ENCODE measurements at regions not wholly inside any gene's neighbourhood (a gene's known extent, or its start where the extent isn't known, plus 50 kb on each side); places are given as distances from the start of the nearest gene placed in this dataset.

DNA sequence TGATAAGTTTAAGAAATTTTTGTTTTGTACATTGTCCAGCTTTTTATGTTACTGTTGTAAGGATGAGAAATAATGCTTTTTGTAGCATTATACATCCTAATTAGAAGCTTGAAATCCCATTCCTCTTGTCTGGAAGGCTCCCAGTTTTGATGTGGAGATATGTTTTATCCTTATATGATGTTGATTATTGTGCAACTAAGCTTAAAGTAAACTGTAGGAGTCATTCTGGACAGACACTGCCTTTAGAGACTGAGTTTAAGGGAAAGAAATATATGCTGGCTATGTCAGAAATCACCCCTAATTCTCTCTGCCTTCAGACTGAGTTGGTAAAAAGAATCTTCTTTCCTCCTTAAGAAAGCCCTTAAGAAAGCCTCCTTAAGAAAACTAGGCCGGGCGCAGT, 670.4 kb downstream of the ZPLD1 start:
- WGBS, 2 donors: 76 to 81% methylated on average over 2 of the region's 2 CpGs
- H3K27me3 ChIP-seq: no peaks in the 10 kb centered on the region
- no peak for DNase-seq
- H3K36me3 ChIP-seq: no peaks in the 10 kb centered on the region
- H3K9me3 ChIP-seq: no peaks in the 10 kb centered on the region
- intact Hi-C loops (cut with DNase I): no loop called here
- H3K27ac ChIP-seq: no peak overlapping the region
- H3K4me3 ChIP-seq: no peak overlapping the region
- no peak for TF ChIP-seq CTCF (IDR thresholded peaks at IDR 0.05)
- no peak for TF ChIP-seq POLR2A (IDR thresholded peaks at IDR 0.05)
- no peaks in the 10 kb centered on the region for H3K4me1 ChIP-seq

DNA sequence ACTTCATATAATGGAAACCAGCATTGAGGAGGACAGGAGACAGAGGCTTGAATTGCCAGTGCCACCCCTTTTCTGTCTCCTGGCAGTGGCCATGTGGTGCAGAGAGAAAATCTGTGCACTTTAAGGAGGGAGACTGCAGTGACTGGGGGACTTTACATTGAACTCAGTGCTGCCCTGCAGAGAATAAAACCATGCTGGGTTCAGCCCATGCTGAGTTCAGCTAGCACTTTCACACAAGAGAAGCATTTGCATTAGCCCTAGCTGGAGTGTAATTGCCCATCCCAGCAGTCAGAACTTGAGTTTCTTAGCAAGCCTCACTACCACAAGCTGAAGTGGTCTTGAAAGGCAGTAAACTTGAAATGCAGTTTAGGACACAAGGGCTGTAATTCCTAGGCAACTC, 677.5 kb downstream of the ZPLD1 start:
- intact Hi-C loops (cut with DNase I): no loop called here
- DNase-seq: no peak
- TF ChIP-seq POLR2A (IDR thresholded peaks at IDR 0.05) (no peak), CTCF (IDR thresholded peaks at IDR 0.05) (no peak)
- Histone ChIP-seq H3K27me3 (no peaks in the 10 kb centered on the region), H3K4me1 (no peaks in the 10 kb centered on the region), H3K27ac (no peak overlapping the region), H3K36me3 (no peaks in the 10 kb centered on the region), H3K9me3 (no peaks in the 10 kb centered on the region), H3K4me3 (no peak overlapping the region)

DNA sequence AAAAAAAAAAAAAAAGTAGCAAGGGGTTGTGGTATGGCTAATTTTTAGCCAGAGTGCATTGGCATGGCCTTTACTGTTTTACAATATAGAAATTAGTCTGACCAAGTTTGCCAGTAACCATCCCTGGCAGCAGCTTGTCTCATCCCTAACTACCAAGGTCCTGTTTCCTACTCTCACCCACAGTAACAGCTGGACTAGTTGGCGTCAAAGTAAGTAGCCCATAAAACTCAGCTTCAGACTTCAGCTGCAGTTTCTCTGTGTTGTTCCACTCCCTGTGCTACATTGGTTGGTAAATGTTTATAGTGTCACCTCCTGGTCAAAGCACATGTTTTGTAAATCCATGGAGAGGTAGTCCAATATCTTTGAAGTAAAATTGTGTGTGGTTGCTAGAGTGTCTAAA, 691.3 kb downstream of the ZPLD1 start:
- intact Hi-C loops (cut with DNase I): no loop called here
- Histone ChIP-seq H3K27ac (no peak overlapping the region), H3K36me3 (no peaks in the 10 kb centered on the region), H3K4me3 (no peak overlapping the region), H3K27me3 (no peaks in the 10 kb centered on the region), H3K9me3 (no peaks in the 10 kb centered on the region), H3K4me1 (no peaks in the 10 kb centered on the region)
- 75 to 94% methylated on average over 1 of the region's 1 CpG for WGBS, 2 donors
- no peak for DNase-seq
- TF ChIP-seq CTCF (IDR thresholded peaks at IDR 0.05) (no peak), POLR2A (IDR thresholded peaks at IDR 0.05) (no peak)

DNA sequence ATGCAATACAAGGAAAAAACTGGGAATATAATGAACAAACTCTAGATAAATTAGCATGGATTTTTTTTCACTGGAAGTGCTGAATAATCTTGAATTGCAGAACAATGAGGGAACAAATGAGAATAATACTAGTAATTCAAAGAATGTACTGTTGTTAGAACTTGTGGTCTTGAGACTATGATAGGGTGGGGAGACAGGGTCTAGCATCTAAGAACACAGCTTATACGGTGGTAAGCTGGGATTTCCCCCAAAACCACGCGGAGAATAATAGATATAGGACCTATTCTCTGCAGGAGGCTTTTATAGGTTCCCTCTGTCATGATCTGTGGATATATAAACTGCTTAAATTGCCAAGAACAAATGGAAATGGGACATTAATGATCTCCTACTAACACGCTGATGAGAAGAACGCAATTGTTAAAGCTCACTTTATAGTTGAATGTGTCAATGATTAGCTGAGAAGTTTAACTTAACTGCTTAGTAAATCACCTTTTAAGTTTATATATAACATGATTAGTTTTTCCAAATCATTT, 692.3 kb downstream of the ZPLD1 start:
- Histone ChIP-seq H3K27me3 (no peaks in the 10 kb centered on the region), H3K27ac (no peak overlapping the region), H3K9me3 (no peaks in the 10 kb centered on the region), H3K4me3 (no peak overlapping the region), H3K36me3 (no peaks in the 10 kb centered on the region), H3K4me1 (no peaks in the 10 kb centered on the region)
- no peak for TF ChIP-seq CTCF (IDR thresholded peaks at IDR 0.05)
- intact Hi-C loops (cut with DNase I): no loop called here
- WGBS, 2 donors: 72 to 76% methylated on average over 5 of the region's 5 CpGs
- DNase-seq: no peak

GRCh38 chr3:103127737-103128136, 692.9 kb downstream of the ZPLD1 start:
- Histone ChIP-seq H3K27me3 (no peaks in the 10 kb centered on the region), H3K9me3 (no peaks in the 10 kb centered on the region), H3K4me3 (no peak overlapping the region), H3K4me1 (no peaks in the 10 kb centered on the region), H3K36me3 (no peaks in the 10 kb centered on the region), H3K27ac (no peak overlapping the region)
- DNase-seq: no peak
- 33 to 49% methylated on average over 1 of the region's 1 CpG for WGBS, 2 donors
- no peak for TF ChIP-seq POLR2A (IDR thresholded peaks at IDR 0.05)
- no peak for TF ChIP-seq CTCF (IDR thresholded peaks at IDR 0.05)
- intact Hi-C loops (cut with DNase I): no loop called here
